Keratinocyte (primary cell): ENCODE measurements at regions not wholly inside any gene's neighbourhood (a gene's known extent, or its start where the extent isn't known, plus 50 kb on each side); places are given as distances from the start of the nearest gene placed in this dataset.

Experiments
- DNase-seq: peaks from one replicate; pipeline ENCODE4 v3.0.0-alpha.2; 2011; ENCODE audit warnings: low read depth, missing footprints, low spot score
- FAIRE-seq: peaks from 2 replicates; lab custom pipeline; 2011; peaks lifted over from hg19 to GRCh38; lab: Jason Lieb, UNC
- H2AFZ ChIP-seq: 2 replicates; pipeline ENCODE4 v1.6.0; 2012; ENCODE audit warnings: low read length, control low read depth, inconsistent platforms; ENCODE audit not compliant: control insufficient read depth
- H3K27ac ChIP-seq: 2 replicates; pipeline ENCODE4 v1.5.1; 2011; ENCODE audit warnings: low read length; ENCODE audit not compliant: control insufficient read depth, insufficient read depth
- H3K27me3 ChIP-seq: 3 replicates; pipeline ENCODE4 v1.6.0; 2011; ENCODE audit warnings: low read length; ENCODE audit not compliant: control insufficient read depth, insufficient read depth; ENCODE audit errors: extremely low read depth
- H3K36me3 ChIP-seq, 2 experiments: 2 replicates in 1 of 2; 3 replicates in 1 of 2; pipeline ENCODE4 v1.5.1; 2011; ENCODE audit warnings: low read length in 2 of 2, mild to moderate bottlenecking in 1 of 2; ENCODE audit not compliant: control insufficient read depth in 2 of 2, insufficient read depth in 2 of 2; ENCODE audit errors: extremely low read depth in 1 of 2
- H3K4me1 ChIP-seq: 3 replicates; pipeline ENCODE4 v1.5.1; 2011; ENCODE audit warnings: low read length; ENCODE audit not compliant: control insufficient read depth, insufficient read depth; ENCODE audit errors: extremely low read depth
- H3K4me2 ChIP-seq: 3 replicates; pipeline ENCODE4 v1.6.0; 2011; ENCODE audit warnings: low read depth, low read length; ENCODE audit not compliant: control insufficient read depth, insufficient read depth; ENCODE audit errors: extremely low read depth
- H3K4me3 ChIP-seq, 3 experiments: fragments of 200-600 bp in 1 of 3; sonication (generic) in 1 of 3; 2 replicates in 2 of 3; 3 replicates in 1 of 3; pipeline ENCODE4 v1.5.1; 2011 to 2016; ENCODE audit warnings: low read length in 3 of 3, mild to moderate bottlenecking in 3 of 3, control low read depth in 2 of 3, inconsistent platforms in 1 of 3, low read depth in 1 of 3, mixed read lengths in 1 of 3, mixed run types in 1 of 3, moderate library complexity in 1 of 3; ENCODE audit not compliant: control insufficient read depth in 2 of 3, insufficient read depth in 2 of 3; ENCODE audit errors: extremely low read depth in 1 of 3
- H3K79me2 ChIP-seq: 2 replicates; pipeline ENCODE4 v1.6.0; 2012; ENCODE audit warnings: low read length; ENCODE audit not compliant: control insufficient read depth, insufficient read depth
- H3K9ac ChIP-seq: 3 replicates; pipeline ENCODE4 v1.6.0; 2011; ENCODE audit warnings: low read length; ENCODE audit not compliant: control insufficient read depth, insufficient read depth; ENCODE audit errors: extremely low read depth
- H3K9me1 ChIP-seq: 3 replicates; pipeline ENCODE4 v1.6.0; 2011; ENCODE audit warnings: low read length; ENCODE audit not compliant: control insufficient read depth, insufficient read depth; ENCODE audit errors: extremely low read depth
- H3K9me3 ChIP-seq: 2 replicates; pipeline ENCODE4 v1.5.1; 2012; ENCODE audit warnings: low read depth, low read length; ENCODE audit not compliant: control insufficient read depth
- H4K20me1 ChIP-seq: 3 replicates; pipeline ENCODE4 v1.6.0; 2011; ENCODE audit warnings: low read length; ENCODE audit not compliant: control insufficient read depth, insufficient read depth; ENCODE audit errors: extremely low read depth
- EZH2 ChIP-seq: IDR thresholded peaks from one replicate; pipeline ENCODE4 v1.6.1; 2012; ENCODE audit warnings: inconsistent platforms, mild to moderate bottlenecking, low read length, moderate library complexity
- dilution Hi-C: fragments of 300-500 bp; cut with MboI; formaldehyde crosslinking; loops from one replicate; pipeline ENCODE4 v1.7.0; 2020; ENCODE audit warnings: low sequenced_read_pairs; ENCODE audit not compliant: extremely low pct_ligation_motif_present
- TF ChIP-seq, protein P1 (sequence below), 3 experiments: IDR thresholded peaks in 1 of 3; conservative IDR thresholded peaks in 1 of 3; optimal IDR thresholded peaks in 1 of 3; 2 replicates in 2 of 3; 3 replicates in 1 of 3; pipeline versions ENCODE3 to v1.5.1; 2011; ENCODE audit warnings: low read length in 3 of 3, mild to moderate bottlenecking in 3 of 3, moderate library complexity in 2 of 3, control low read depth in 1 of 3, inconsistent platforms in 1 of 3; ENCODE audit not compliant: insufficient read depth in 2 of 3; ENCODE audit errors: extremely low read depth in 1 of 3

DNA sequence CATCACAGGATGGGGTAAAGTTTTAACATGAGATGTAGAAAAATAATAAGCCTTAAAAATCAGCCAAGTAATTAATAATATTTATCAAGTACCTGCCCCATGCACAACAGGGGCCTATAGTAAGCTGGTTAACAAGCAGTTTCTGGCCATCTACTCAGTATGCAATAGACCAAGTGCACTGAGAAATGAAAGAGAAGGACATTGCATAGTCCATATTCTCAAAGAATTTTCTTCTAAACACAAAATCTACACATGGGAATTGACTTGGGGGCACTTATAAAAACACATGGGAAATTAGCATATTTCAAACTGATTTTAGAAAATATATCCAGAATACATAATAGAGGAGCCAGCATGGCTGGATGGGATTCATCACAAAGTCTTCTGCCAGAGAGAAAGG is 109.5 kb downstream of the DIO2 start:
- Histone ChIP-seq H2AFZ (no peak overlapping the region), H3K9me1 (no peaks in the 10 kb centered on the region), H3K36me3 (no peaks in the 10 kb centered on the region), H3K4me2 (no peak overlapping the region), H3K79me2 (no peaks in the 10 kb centered on the region), H3K27me3 (no peaks in the 10 kb centered on the region), H3K9me3 (no peaks in the 10 kb centered on the region), H4K20me1 (no peaks in the 10 kb centered on the region), H3K9ac (no peak overlapping the region), H3K4me1 (no peaks in the 10 kb centered on the region), H3K27ac (no peak overlapping the region), H3K4me3 (no peak overlapping the region)
- FAIRE-seq (no peak), DNase-seq (no peak)
- dilution Hi-C loops, result no loop called here
- no peak for TF ChIP-seq EZH2
- TF ChIP-seq, protein P1, sequence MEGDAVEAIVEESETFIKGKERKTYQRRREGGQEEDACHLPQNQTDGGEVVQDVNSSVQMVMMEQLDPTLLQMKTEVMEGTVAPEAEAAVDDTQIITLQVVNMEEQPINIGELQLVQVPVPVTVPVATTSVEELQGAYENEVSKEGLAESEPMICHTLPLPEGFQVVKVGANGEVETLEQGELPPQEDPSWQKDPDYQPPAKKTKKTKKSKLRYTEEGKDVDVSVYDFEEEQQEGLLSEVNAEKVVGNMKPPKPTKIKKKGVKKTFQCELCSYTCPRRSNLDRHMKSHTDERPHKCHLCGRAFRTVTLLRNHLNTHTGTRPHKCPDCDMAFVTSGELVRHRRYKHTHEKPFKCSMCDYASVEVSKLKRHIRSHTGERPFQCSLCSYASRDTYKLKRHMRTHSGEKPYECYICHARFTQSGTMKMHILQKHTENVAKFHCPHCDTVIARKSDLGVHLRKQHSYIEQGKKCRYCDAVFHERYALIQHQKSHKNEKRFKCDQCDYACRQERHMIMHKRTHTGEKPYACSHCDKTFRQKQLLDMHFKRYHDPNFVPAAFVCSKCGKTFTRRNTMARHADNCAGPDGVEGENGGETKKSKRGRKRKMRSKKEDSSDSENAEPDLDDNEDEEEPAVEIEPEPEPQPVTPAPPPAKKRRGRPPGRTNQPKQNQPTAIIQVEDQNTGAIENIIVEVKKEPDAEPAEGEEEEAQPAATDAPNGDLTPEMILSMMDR (optimal IDR thresholded peaks at IDR 0.05 in 1 of 3, IDR thresholded peaks at IDR 0.05 in 1 of 3, conservative IDR thresholded peaks at IDR 0.05 in 1 of 3; ENCODE audit: extremely low read depth in 1 of 3, insufficient read depth in 2 of 3, low read length in 3 of 3), result no peak

DNA sequence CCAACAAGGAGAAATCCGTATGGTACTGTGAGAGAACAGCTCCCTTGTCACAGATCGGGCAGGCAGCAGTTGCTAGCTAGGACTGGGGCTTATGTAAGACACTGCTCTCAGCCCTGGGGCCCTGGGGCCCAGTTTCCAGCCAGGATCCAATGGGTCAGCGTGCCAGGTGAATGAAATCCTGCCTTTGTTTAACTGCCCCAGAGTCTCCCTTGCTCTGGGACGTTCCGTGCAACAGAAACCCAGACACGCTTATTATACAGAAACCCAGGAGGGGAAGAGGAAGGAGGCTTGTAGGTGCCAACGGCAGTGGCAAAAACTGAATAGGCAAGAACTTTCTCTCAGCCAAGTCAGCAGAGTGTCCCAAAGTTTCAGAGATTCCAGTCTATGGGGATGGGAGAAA is 110.6 kb downstream of the DIO2 start:
- no peaks in the 10 kb centered on the region for H4K20me1 ChIP-seq
- no peak overlapping the region for H2AFZ ChIP-seq
- no peak overlapping the region for H3K4me2 ChIP-seq
- H3K9me1 ChIP-seq, result no peaks in the 10 kb centered on the region
- dilution Hi-C loops, result no loop called here
- H3K27me3 ChIP-seq, result no peaks in the 10 kb centered on the region
- no peaks in the 10 kb centered on the region for H3K79me2 ChIP-seq
- no peaks in the 10 kb centered on the region for H3K4me1 ChIP-seq
- no peak for DNase-seq
- no peaks in the 10 kb centered on the region for H3K9me3 ChIP-seq
- no peak overlapping the region for H3K4me3 ChIP-seq
- H3K27ac ChIP-seq, result no peak overlapping the region
- no peak for FAIRE-seq
- no peak for TF ChIP-seq EZH2
- TF ChIP-seq, protein P1 (optimal IDR thresholded peaks at IDR 0.05 in 1 of 3, IDR thresholded peaks at IDR 0.05 in 1 of 3, conservative IDR thresholded peaks at IDR 0.05 in 1 of 3; ENCODE audit: extremely low read depth in 1 of 3, insufficient read depth in 2 of 3, low read length in 3 of 3), result no peak
- no peak overlapping the region for H3K9ac ChIP-seq
- no peaks in the 10 kb centered on the region for H3K36me3 ChIP-seq
